Activated CD4-positive, alpha-beta T cell treated with anti-CD3 and anti-CD28 coated beads, Interleukin-2, Interleukin-6, amounts not matched to agents 100 ng/mL and 50 ng/mL, durations not matched to agents 16 hours and 8 hours (primary cell): ENCODE measurements at regions not wholly inside any gene's neighbourhood (a gene's known extent, or its start where the extent isn't known, plus 50 kb on each side); places are given as distances from the start of the nearest gene placed in this dataset.

Experiments used
- DNase-seq: peaks from one replicate; pipeline ENCODE4 v3.0.0-alpha.2; 2020

DNA sequence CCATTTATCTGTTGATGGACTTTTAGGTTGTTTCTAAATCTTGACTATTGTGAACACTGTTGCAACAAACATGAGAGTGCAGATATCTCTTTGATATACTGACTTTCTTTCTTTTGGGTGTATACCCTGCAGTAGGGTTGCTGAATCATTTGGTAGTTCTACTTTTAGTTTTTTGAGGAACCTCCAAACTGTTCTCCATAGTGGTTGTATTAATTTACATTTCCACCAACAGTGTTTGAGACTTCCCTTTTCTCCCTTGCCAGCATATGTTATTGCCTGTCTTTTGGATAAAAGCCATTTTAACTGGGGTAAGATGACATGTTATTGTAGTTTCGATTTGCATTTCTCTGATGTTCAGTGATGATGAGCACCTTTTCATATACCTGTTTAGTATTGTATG is 330.0 kb downstream of the DDX10 start:
- DNase-seq: no peak

DNA sequence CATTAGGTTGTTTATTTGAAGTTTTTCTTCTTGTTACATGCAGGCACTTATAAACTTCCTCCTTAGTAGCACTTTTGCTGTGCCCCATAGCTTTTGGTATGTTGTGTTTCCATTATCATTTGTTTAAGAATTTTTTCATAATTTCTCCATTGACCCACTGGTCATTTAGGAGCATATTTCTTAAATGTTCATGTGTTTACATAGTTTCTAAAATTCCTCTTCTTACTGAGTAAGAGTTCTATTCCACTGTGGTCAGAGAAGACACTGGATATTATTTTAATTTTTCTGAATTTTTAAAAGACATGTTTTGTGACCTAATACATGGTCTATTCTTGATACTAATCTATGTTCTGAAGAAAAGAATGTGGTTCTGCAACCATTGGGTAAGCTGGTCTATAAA is 333.0 kb downstream of the DDX10 start:
- no peak for DNase-seq

DNA sequence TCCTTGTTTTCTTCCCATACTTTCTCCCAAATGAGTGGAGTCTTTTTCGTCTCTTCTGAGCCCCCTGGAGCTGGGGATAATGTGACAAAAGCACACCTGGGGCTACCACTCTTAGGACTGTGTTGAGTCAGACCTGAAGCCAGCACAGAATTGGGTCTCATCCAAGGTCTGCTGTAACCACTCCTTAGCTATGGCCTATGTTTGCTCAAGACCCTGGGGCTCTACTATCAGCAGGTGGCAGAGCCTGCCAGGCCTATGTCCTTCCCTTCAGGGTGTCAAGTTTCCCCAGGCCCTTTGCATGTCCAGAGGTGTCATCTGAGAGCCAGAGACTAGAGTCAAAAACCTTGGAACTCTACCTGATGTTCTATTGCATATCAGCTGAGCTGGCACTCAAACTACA is 335.7 kb downstream of the DDX10 start:
- DNase-seq: no peak

DNA sequence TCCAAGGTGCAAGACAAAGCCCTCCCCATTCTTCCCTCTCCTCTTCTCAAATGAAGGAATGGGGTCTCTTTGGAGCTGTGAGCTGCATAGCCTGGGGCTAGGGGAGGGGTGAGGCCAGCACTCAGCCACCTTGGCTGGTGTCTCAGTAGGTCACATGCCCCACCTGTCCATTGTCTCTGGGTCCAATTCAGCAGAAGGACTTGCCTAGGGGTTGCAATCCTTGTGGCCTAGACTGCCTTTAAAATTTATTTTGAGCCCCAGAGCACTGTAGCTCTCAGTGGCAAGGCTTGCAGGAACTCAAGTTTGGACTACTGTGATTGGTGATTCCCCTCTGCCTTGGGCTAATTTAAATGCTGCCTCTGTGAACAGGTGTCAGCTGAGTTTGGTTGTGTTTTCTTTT is 336.7 kb downstream of the DDX10 start:
- DNase-seq: no peak

DNA sequence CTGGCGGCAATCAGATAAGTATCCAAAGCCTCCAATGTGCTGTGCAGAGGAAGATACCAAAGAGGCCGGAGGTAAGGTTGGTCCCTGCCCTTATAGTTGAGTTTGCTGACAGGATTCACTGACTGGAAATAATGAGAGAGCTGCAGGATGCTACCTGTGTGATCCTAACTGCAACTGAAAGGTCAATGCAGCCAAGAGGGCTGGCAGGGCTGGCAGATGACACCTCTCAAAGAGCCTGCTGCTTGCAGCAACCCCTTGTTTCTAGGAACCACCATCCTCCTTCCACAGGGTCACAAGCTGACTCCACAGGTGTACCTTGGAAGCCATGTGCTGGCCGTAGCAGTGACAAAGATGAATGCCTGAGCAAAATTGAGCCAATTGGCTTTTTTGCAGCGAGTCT is 348.1 kb downstream of the DDX10 start:
- no peak for DNase-seq

DNA sequence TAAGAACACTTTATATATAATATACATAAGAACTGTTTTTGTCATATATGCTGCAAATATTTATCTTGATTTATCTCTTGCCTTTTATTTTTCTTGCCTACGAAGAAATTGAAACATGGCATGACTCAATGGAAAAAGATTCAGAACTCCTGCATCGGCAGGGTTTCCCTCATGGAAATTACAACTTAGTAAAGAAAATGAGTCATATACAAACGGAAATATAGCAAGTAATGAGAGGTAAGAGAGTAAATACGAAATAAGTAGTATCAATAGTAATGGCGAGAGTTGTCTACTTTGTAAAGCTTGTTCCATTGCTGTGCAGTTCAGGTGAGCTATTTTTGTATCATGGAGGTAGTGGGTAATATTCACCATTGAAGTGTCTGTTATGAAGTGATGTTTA is 350.4 kb downstream of the DDX10 start:
- DNase-seq: no peak

DNA sequence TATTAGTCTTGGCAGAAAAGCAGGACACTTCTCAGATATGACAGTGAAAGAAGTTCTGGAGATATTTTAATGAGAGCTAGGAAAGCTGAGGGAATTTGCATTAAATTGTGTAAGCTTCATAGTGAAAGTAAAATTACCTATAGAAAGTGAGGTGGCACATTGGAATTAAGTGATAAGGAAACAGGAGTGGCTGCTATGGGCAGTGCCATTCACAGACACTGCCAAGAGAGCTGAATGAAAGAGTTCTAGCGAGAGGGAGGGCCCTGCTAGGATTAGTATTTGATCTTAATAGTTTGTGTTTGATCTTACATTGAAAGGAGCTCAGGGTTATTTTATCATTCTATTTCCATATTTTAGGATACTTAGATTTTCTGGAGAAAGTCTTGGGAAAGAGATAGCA is 351.9 kb downstream of the DDX10 start:
- DNase-seq: no peak

DNA sequence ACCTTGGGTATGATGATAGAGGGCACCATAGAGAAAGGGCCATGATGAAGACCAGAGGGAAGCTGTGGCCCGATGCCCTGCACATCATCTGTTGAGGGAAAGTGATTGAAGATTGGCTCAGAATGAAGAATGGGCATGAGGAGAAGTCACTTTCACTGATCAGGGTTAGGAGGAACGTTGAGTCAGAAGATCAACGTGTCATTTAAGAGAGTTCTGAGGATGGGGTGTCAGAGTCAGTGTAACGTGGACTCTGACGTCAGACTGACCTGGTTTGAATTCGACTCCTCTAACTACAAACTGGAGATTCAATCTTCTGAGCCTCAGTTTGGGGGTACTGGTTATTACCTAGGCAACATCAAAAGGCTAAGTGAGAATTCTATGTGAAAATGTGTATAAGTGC is 352.6 kb downstream of the DDX10 start:
- no peak for DNase-seq

DNA sequence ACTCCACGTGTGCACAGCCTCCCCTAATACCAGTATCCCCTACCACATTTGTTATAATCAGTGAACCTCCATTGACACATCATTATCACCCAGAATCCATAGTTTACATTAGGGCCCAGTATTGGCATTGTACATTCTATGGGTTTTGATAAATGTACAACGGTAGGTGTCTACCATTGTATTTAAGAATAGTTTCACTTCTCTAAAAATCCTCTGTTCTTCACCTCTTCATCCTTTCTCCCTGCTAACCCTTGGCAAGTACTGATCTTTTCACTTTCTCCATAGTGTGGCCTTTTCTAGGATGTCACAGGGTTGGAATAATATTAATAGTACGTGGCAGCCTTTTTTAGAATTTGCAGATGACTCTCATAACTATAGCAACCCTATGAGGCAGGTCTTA is 353.8 kb downstream of the DDX10 start:
- DNase-seq: no peak

DNA sequence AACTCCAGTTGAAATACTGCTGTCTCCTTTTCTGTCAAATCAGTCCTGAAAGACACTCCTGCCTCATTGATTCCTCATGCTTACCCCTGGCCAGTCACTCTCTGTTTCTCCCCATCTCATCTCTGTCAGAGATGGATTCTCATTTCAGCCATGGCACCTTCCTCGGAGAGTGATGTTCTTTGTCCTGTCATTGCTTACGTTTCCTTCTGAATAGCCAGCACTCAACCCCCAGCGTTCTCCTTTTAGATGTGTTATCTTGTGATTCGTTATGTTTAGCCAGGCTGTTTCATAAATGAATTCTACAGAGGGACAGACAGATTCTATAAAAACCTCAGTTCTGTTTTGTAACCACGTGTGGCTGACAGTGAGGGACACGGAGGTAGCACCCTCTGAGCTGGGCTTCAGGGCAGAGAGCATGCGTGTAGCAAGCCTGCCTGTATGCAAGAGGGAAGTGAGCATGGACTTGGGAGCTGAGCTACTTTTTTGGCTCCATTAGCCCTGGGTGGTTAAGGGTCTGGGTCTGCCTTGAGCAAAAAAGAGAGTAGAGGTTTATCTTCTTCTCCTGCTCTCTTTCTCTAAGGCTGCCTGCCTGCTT is 354.6 kb downstream of the DDX10 start:
- DNase-seq: no peak

DNA sequence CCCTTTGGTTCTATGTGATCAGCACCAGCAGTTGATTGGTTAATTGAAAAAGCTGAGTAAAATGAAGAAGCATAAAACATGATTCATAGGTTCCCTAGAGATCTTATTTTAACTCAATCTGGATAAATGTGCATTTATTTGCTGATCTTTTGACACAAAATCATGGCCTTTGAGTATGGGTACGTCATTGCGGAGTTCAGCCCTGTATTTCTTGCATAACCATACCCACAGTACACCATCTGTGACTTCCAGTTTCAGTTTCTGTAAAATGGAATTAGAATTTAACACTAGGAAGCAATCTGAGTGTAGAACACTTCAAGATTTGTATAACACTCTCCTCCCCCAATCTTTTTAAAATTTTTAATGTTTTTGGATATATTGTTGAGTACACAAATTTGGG is 358.2 kb downstream of the DDX10 start:
- DNase-seq: no peak

DNA sequence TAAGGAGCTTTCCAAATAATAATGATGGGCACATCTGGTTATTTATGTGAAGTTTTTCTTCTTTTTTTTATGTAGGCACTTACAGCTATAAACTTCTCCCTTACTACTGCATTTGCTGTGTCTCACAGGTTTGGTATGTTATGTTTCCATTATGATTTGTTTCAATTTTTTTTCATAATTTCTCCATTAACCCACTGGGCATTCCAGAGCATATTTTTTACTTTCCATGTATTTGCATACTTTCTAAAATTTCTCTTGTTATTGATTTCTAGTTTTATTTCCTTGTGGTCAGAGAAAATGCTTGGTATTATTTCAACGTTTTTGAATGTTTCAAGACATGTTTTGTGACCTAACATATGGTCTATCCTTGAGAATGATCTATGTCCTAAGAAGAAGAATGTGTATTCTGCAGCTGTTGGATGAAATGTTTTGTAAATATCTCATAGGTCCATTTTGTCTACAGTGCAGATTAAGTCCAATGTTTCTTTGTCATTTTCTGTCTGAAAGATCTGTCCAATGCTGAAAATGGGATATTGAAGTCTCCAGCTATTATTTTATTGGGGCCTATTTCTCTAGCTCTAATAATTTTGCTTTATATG is 362.1 kb downstream of the DDX10 start:
- no peak for DNase-seq

DNA sequence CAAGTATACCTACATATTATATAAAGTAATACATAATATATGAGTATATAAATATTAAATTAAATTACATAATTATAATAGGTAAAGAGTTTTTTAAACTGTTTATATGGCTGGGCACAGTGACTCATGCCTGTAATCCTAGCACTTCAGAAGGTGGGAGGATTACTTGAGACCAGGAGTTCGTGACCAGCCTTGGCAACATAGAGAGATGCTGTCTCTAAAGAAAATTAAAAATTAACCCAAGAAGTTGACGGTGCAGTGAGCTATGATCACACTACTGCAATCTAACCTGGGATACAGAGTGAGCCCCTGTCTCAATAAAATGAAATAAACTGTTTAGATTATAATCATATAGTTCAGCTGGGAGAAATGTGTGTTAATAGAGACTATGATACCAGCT is 363.0 kb downstream of the DDX10 start:
- DNase-seq: no peak

DNA sequence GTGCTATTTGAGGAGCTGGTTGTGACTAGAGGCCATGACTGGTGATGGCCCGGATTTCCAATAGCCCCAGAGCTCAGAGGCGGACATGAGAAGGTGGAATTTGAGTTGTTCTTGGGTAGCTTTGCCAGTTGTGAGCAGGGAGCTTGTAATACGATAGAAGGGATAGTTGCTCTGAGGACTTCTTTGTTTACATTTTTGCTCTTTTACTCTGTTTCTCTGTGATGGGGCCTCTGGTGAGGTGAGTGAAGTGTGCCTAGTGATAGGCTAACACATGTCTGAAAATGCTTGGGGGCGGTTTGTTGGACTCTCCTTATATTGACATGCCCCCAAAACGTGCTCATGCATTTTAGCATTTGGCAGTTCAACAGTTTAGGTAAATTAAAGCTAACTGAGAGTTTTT is 365.1 kb downstream of the DDX10 start:
- DNase-seq: no peak

DNA sequence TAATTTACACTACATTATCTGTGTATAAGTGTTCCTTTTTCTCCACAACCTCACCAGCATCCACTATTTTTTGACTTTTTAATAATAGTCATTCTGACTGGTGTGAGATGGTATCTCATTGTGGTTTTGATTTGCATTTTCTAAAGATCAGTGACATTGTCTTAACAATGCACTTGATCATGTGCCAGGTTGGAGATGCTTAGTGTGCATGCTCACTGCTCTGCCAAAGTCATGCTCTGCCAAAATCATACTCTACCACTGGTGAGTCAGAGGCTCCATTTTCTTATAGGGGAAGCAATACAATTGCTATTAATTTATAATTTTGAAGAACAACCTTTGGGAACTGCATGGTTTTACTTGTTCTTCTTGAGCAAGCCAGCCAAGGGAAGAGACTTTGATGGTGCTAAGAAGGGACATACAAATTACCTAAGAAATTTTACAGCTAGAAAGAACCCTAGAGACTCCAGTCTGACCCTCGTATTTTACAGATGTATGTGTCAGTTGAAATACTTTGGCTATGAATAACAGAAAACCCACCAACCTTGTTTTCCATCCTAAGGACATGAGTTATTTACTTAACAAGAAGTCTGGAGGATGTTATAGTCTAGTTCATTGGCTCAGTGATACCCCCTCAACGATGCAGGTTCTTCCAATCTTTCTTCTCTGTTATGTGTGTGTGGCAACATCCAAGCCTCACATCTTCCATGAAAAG is 368.9 kb downstream of the DDX10 start:
- no peak for DNase-seq

DNA sequence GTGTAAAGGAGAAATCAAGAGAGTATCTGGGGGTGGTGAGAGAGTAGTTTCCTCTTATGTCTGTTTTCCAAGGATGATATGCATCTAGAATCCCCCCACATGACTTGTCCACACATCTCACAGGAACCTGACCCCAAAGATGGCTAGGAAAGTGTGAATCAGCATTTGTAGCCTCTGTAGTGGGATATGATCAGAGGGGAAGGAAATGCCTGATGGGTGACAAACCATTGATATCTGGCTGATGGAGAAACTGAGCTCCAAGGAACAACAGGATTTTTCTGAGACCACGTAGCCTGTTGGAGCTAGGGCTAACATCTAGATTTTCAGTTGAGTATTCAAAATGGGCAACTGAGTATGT is 369.4 kb downstream of the DDX10 start:
- DNase-seq: no peak

DNA sequence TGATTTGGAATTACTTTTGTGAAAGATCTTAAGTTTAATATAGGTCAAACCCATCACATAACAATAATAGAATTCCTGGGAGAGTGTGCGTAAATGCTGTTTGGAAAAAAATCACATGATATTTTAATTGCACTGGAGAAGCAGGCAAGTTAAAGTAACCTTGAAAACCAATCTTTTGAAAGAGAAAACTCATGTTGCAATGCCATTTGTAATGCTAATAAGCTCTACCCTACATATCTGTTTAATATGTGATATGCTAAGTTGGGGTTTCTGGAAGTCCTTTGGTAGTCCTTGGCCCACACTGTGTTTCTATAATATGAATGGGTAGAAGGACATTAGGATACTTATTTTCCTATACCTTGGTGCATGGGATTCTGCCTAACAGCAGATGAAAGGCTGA is 370.4 kb downstream of the DDX10 start:
- no peak for DNase-seq

DNA sequence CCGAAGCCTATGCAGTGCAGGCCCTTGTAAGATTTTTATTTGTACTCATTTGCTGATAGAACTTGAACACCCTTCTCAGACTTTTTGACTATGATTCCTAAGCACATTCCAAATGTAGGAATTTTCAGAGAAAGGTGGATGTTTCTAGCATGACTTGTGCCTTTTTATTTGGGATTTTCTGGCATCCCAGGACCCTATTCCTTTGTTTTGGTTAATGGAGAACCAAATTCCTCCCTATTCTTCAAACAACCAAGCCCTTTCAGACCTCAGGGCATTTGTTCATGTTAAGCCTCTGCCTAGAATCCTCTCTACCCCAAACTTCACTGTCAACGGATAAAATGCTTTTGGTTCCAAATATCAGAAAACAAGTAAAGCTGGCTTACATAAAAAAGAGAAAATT is 371.1 kb downstream of the DDX10 start:
- no peak for DNase-seq

DNA sequence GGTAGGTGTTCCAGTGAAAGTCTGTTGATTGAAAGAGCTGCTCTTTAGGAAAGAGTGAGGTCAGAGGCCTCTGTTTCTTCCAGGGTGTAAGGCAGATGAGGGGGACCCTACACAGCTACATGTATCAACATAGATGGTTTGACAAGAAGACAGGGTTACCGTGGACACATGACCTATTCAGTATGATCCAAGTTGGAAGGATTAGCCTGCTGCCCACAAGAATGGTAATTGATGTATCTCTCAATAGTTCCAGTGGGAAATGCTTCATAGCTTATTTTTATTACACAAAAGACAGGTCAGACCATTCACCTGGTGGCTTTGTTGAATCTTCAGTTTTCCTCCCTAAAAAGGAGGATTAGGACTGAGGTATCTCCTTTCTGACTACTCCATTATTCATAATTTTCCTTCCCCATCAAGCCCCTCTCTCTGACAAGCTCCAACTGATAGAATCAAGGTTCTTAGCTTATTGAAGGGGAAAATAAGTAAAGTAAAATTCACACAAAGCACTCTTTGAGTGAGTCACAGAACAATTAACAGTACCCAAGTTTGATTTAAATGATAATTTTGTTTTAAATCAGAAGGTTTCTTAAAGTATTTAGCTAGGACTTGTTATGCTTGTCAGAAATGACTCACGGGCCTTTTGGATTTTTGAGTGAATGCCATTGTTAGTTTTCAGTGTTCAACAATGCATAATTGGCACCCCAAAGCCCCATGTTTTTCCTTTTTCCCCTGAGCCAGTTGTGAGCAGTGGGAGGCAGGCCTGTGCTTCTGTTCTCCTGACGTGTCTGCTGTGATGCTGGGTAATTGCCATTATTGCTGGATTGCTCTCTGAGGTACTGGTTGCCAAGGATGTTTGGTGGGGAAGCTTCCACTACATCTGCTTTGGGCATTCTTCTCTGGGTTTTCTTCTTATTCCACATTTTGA is 373.2 kb downstream of the DDX10 start:
- no peak for DNase-seq

DNA sequence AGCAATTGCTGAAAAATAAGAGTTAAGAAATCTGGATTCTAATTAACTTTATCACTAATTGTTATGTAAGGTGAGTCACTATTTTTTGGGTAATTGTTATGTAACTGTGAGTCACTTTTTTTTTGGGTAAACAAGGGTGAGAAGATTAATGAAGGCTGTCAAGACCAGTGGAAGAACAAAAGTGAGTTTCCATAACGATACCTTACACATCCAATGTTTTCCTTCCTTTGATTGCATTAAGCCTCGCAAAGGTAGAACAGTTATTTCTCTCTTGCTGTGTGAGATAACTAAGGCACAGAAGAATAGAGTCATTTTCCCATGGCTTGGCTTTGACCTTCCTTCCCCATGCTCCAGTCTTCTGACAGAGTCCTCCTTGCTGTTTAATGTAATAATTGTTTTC is 374.7 kb downstream of the DDX10 start:
- no peak for DNase-seq

DNA sequence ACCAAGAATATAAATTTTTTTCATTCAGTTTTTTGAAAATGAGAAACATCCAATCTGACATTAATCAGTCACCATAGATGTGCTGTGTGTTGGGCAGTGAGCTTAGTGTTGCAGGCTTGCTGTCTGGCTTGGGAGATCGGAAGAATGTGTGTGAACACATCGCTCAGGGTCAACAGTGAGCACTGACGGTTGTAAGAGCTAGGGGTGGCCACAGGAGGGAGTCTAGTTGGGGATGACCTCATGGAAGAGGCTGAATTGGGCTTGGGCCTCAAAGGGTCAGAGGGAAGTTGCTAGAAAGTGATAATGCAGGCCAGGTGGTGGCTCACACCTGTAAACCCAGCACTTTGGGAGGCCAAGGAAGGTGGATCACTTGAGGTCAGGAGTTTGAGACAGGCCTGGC is 375.4 kb downstream of the DDX10 start:
- no peak for DNase-seq

DNA sequence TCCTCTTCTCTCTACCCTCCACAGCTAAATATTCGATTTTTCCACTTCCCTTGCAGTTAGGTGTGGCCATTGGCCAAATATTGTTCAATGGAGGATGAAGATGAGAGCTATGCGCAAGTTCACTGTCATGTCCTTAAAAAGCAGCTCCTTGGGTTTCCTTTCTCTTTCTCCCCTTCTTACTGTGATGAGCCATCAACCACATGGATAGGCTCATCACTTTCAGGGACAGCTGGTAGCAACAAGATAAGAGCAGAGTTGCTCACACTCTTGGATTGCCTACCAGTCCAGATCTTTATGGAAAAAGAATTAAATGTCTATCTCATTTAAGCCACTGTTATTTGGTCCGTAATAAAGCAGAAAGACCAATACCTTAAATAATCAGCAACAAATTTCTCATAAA is 377.0 kb downstream of the DDX10 start:
- no peak for DNase-seq

DNA sequence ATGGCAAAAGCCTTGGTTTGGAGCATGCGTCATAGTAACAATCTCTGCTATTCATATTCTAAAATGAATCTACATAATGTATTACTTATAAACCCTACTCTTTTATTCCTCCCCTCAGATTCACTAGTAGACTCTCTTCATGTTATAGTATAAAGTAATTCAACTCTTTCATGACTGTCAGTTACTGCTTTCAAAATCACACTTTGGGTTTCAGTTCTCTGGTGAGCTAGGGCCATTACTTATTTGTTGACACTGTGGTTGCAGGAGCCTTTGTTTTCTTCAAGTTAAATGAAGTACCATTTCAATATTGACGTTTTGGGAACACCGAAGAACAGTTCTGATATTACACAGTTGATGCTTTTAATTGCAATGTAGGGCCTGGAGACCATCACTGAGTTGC is 378.4 kb downstream of the DDX10 start:
- DNase-seq: peak; percentile 6
